A549 (cell line): ENCODE measurements at regions not wholly inside any gene's neighbourhood (a gene's known extent, or its start where the extent isn't known, plus 50 kb on each side); places are given as distances from the start of the nearest gene placed in this dataset.

Experiments
- ATAC-seq, 2 experiments: fragments of 200-7000 bp in 1 of 2; fragments of >200 bp in 1 of 2; cut with Nextera tagmentation in 1 of 2; cut with Tn5 transposase in 1 of 2; 3 replicates each; pipeline versions ENCODE4 v1.8.0 to v1.9.1; 2018 to 2020; ENCODE audit warnings: mild to moderate bottlenecking in 1 of 2, moderate library complexity in 1 of 2
- CTCF ChIA-PET: fragments of 300-600 bp; sonication (Branson Sonifier 250); formaldehyde crosslinking; extraction: SDS; loops from one replicate; lab custom pipeline; 2021; ENCODE audit warnings: antibody characterized with exemption, inconsistent platforms; lab: Yijun Ruan, JAX
- POLR2A ChIA-PET: fragments of 350-600 bp; formaldehyde crosslinking; extraction: SDS; loops from one replicate; lab custom pipeline; 2021; ENCODE audit warnings: antibody characterized with exemption, inconsistent platforms; lab: Yijun Ruan, JAX
- DNase-seq, 2 experiments: peaks; one replicate each; pipeline versions ENCODE4 v3.0.0 to v3.0.0-alpha.2; 2011 to 2016; ENCODE audit warnings: low read depth in 1 of 2, low spot score in 1 of 2
- FAIRE-seq: peaks from 2 replicates; lab custom pipeline; 2011; peaks lifted over from hg19 to GRCh38; lab: Jason Lieb, UNC
- H3K27ac ChIP-seq, 2 experiments: fragments of >200 bp; sonication (Bioruptor Twin); formaldehyde crosslinking; 3 replicates each; pipeline ENCODE4 v1.5.1; 2016 to 2017
- H3K4me1 ChIP-seq: fragments of >200 bp; sonication (Bioruptor Twin); formaldehyde crosslinking; 3 replicates; pipeline ENCODE4 v1.6.1; 2016
- H3K4me2 ChIP-seq: fragments of >200 bp; sonication (Bioruptor Twin); formaldehyde crosslinking; 3 replicates; pipeline ENCODE4 v1.6.1; 2016
- H3K4me3 ChIP-seq: fragments of >200 bp; sonication (Bioruptor Twin); formaldehyde crosslinking; 3 replicates; pipeline ENCODE4 v1.5.1; 2016
- H3K9me3 ChIP-seq: fragments of >200 bp; sonication (Bioruptor Twin); formaldehyde crosslinking; 3 replicates; pipeline ENCODE4 v1.6.1; 2016
- BHLHE40 ChIP-seq: IDR thresholded peaks from 2 replicates; pipeline ENCODE4 v1.6.1; 2012; ENCODE audit warnings: low read depth, low read length, inconsistent platforms
- CBX8 ChIP-seq: fragments of 200-600 bp; sonication (generic); IDR thresholded peaks from 2 replicates; pipeline ENCODE4 v1.6.1; 2016
- CHD4 ChIP-seq: fragments of 200-600 bp; sonication (generic); IDR thresholded peaks from 2 replicates; pipeline ENCODE4 v1.6.1; 2016; ENCODE audit warnings: antibody characterized with exemption, mild to moderate bottlenecking, borderline replicate concordance
- EHF ChIP-seq: fragments of 250-450 bp; sonication (Bioruptor Pico); IDR thresholded peaks from 2 replicates; pipeline ENCODE4 v1.5.0; 2020; ENCODE audit warnings: mild to moderate bottlenecking
- FOSB ChIP-seq: fragments of 250-450 bp; sonication (Bioruptor Pico); IDR thresholded peaks from 2 replicates; pipeline ENCODE4 v1.5.0; 2020; ENCODE audit warnings: mild to moderate bottlenecking, moderate library complexity
- FOXS1 ChIP-seq: fragments of 250-450 bp; sonication (Bioruptor Pico); IDR thresholded peaks from 2 replicates; pipeline ENCODE4 v1.5.0; 2020; ENCODE audit warnings: mild to moderate bottlenecking, moderate library complexity
- HEYL ChIP-seq: fragments of 250-450 bp; sonication (Bioruptor Pico); IDR thresholded peaks from 2 replicates; pipeline ENCODE4 v1.8.0; 2021; ENCODE audit warnings: mild to moderate bottlenecking, moderate library complexity
- HOXA7 ChIP-seq: fragments of 250-450 bp; sonication (Bioruptor Pico); IDR thresholded peaks from 2 replicates; pipeline ENCODE4 v1.5.0; 2020; ENCODE audit warnings: mild to moderate bottlenecking, moderate library complexity
- KDM5A ChIP-seq: fragments of 200-600 bp; sonication (generic); IDR thresholded peaks from 2 replicates; pipeline ENCODE4 v1.6.1; 2016; ENCODE audit warnings: antibody characterized with exemption, mild to moderate bottlenecking
- MAZ ChIP-seq: fragments of 150-350 bp; IDR thresholded peaks from 2 replicates; pipeline ENCODE4 v1.6.1; 2014; ENCODE audit warnings: antibody characterized with exemption, low read depth, low read length, borderline replicate concordance
- MYC ChIP-seq: IDR thresholded peaks from 2 replicates; pipeline ENCODE4 v1.6.1; 2012; ENCODE audit warnings: mild to moderate bottlenecking, inconsistent platforms, low read length, improper control_type of control experiment, borderline replicate concordance
- NFE2L2 ChIP-seq: fragments of 150-350 bp; conservative IDR thresholded peaks from 2 replicates; pipeline ENCODE4 v1.6.1; 2014; ENCODE audit warnings: low read length
- NPAS2 ChIP-seq: fragments of 250-450 bp; sonication (Bioruptor Pico); IDR thresholded peaks from 2 replicates; pipeline ENCODE4 v1.8.0; 2022; ENCODE audit warnings: mild to moderate bottlenecking, moderate library complexity, borderline replicate concordance
- PHF8 ChIP-seq: fragments of 200-600 bp; sonication (generic); IDR thresholded peaks from 2 replicates; pipeline ENCODE4 v1.6.1; 2016; ENCODE audit warnings: low read depth, mild to moderate bottlenecking, antibody characterized with exemption, moderate library complexity, borderline replicate concordance
- POLR2A ChIP-seq: IDR thresholded peaks from 2 replicates; pipeline ENCODE4 v1.6.1; 2012; ENCODE audit warnings: mild to moderate bottlenecking, low read length
- POLR2AphosphoS2 ChIP-seq: conservative IDR thresholded peaks from 2 replicates; pipeline ENCODE4 v1.6.1; 2012; ENCODE audit warnings: low read length, improper control_type of control experiment, inconsistent platforms
- RAD21 ChIP-seq, 2 experiments: fragments of >200 bp in 1 of 2; sonication (Bioruptor Twin) in 1 of 2; formaldehyde crosslinking in 1 of 2; IDR thresholded peaks in 1 of 2; conservative IDR thresholded peaks in 1 of 2; 2 replicates in 1 of 2; 3 replicates in 1 of 2; pipeline ENCODE4 v1.6.1; 2012 to 2018; ENCODE audit warnings: inconsistent platforms in 1 of 2
- RARB ChIP-seq: fragments of 250-450 bp; sonication (Bioruptor Pico); IDR thresholded peaks from 2 replicates; pipeline ENCODE4 v1.8.0; 2021; ENCODE audit warnings: mild to moderate bottlenecking, moderate library complexity
- TP53 ChIP-seq: fragments of 250-450 bp; sonication (Bioruptor Pico); IDR thresholded peaks from 2 replicates; pipeline ENCODE4 v1.5.0; 2021; ENCODE audit warnings: mild to moderate bottlenecking, moderate library complexity
- ZC3H11A ChIP-seq: fragments of 450-650 bp; IDR thresholded peaks from 2 replicates; pipeline ENCODE4 v1.6.1; 2014; ENCODE audit warnings: antibody characterized with exemption, mild to moderate bottlenecking
- ZSCAN20 ChIP-seq: fragments of 250-450 bp; sonication (Bioruptor Pico); IDR thresholded peaks from 2 replicates; pipeline ENCODE4 v1.8.0; 2022; ENCODE audit warnings: mild to moderate bottlenecking, moderate library complexity
- WGBS: methylation state at CpG from one replicate; pipeline ENCODE4 v1.1.6; 2017; ENCODE audit errors: missing lambda C conversion rate; 5-methylcytosine and 5-hydroxymethylcytosine counted together
- TF ChIP-seq, protein P1 (sequence below): IDR thresholded peaks from 2 replicates; pipeline ENCODE4 v1.6.1; 2012; ENCODE audit warnings: low read depth, borderline replicate concordance
- TF ChIP-seq, protein P2 (sequence below): fragments of >200 bp; sonication (Bioruptor Twin); formaldehyde crosslinking; IDR thresholded peaks from 2 replicates; pipeline ENCODE4 v1.6.1; 2016
- TF ChIP-seq, protein P3 (sequence below): fragments of 250-450 bp; sonication (Bioruptor Pico); IDR thresholded peaks from 2 replicates; pipeline ENCODE4 v1.5.0; 2020; ENCODE audit warnings: low read depth, mild to moderate bottlenecking, moderate library complexity
- TF ChIP-seq, protein P4 (sequence below): fragments of 150-350 bp; IDR thresholded peaks from 2 replicates; pipeline ENCODE4 v1.6.1; 2014; ENCODE audit warnings: low read depth, mild to moderate bottlenecking, low read length
- TF ChIP-seq, protein P5 (sequence below): IDR thresholded peaks from 2 replicates; pipeline ENCODE4 v1.6.1; 2012

DNA sequence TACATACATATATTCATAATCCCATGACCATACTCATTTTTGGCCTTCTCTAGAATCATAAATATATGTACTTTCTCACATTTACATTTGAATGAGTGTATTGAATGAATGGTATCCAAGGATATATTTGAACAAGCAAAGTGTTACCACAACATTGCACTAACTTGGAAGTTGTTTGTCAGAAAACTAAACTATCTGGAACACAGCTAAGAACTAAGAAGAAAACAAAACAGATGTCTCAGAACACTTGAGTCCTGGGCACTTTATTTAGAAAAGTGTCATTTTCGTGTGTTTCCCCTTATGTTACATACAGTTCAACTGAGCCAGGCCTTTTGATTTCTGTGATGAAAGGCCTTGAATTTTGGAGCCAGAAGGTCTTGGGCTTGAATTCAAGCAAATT lies 466.7 kb upstream of the FAT1 start:
- WGBS, result 35% methylated on average over 1 of the region's 1 CpG
- ChIA-PET POLR2A (no interaction called here), CTCF (no interaction called here)
- H3K4me1 ChIP-seq, result no peaks in the 10 kb centered on the region
- no peak overlapping the region for H3K4me2 ChIP-seq
- no peaks in the 10 kb centered on the region for H3K9me3 ChIP-seq
- DNase-seq, result no peak
- H3K27ac ChIP-seq, result no peak overlapping the region
- TF ChIP-seq PHF8 (no peak), RAD21 (conservative IDR thresholded peaks at IDR 0.05 in 1 of 2, IDR thresholded peaks at IDR 0.05 in 1 of 2) (no peak), BHLHE40 (no peak)
- TF ChIP-seq, protein P1, sequence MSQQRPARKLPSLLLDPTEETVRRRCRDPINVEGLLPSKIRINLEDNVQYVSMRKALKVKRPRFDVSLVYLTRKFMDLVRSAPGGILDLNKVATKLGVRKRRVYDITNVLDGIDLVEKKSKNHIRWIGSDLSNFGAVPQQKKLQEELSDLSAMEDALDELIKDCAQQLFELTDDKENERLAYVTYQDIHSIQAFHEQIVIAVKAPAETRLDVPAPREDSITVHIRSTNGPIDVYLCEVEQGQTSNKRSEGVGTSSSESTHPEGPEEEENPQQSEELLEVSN, result no peak
- FAIRE-seq, result no peak
- H3K4me3 ChIP-seq, result no peak overlapping the region
- ATAC-seq, result no peak

DNA sequence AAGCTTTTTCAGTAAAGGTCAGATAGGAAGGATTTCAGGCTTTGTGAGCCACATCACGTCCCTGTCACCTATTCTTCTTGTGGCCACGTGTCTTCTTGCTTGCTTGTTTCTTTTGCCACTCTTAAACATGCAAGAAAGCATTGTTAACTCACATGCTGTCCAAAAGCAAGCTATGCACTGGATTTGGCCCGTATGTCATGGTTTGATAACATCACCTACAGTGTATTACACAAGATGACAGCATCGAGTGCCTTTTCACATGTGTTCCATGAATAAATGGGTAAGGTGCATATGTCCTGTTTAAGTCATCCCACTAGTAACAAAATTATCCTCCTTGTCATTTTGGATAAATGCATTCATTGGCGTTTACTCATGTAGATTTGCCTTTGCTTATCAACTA lies 468.0 kb upstream of the FAT1 start:
- Histone ChIP-seq H3K4me1 (no peaks in the 10 kb centered on the region), H3K27ac (no peak overlapping the region)
- DNase-seq, result no peak
- TF ChIP-seq FOSB (CRISPR knock-in tag) (no peak), POLR2AphosphoS2 (no peak)
- TF ChIP-seq, protein P2, sequence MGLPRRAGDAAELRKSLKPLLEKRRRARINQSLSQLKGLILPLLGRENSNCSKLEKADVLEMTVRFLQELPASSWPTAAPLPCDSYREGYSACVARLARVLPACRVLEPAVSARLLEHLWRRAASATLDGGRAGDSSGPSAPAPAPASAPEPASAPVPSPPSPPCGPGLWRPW, result no peak
- TF ChIP-seq, protein P3, sequence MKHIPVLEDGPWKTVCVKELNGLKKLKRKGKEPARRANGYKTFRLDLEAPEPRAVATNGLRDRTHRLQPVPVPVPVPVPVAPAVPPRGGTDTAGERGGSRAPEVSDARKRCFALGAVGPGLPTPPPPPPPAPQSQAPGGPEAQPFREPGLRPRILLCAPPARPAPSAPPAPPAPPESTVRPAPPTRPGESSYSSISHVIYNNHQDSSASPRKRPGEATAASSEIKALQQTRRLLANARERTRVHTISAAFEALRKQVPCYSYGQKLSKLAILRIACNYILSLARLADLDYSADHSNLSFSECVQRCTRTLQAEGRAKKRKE, result no peak
- TF ChIP-seq, all 56 proteins: peak for 0
- WGBS, result 54% methylated on average over 5 of the region's 5 CpGs
- no peak overlapping the region for H3K4me3 ChIP-seq
- FAIRE-seq, result no peak
- H3K4me2 ChIP-seq, result no peak overlapping the region
- no peaks in the 10 kb centered on the region for H3K9me3 ChIP-seq
- POLR2A ChIA-PET, result no interaction called here
- CTCF ChIA-PET, result interaction anchor here (0.6 kb wide), 1 partner anchor 158 kb away, joined by 3 read pairs; no protein-coding TSS in a partner anchor
- ATAC-seq, result no peak

DNA sequence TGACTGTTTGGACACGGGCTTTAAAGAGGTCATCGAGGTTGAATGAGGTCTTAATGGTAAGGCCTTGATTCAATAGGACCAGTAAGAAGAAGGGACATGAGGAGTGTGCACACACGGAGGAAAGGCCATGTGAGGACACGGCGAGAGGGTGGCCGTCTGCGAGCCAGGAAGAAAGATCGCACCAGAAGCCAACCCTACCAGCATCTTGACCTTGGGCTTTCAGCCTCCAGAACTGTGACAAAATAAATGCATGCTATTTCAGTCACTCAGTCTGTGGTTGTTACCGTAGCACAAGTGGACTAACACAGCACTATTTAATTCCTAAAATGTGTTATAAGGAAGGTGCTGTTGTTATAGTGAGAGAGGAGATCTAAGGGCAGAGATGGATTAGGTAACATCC lies 468.6 kb upstream of the FAT1 start:
- CTCF ChIA-PET, result no interaction called here
- H3K4me3 ChIP-seq, result no peak overlapping the region
- TF ChIP-seq RAD21 (conservative IDR thresholded peaks at IDR 0.05 in 1 of 2, IDR thresholded peaks at IDR 0.05 in 1 of 2) (no peak), ZC3H11A (no peak), HEYL (CRISPR knock-in tag) (no peak), FOSB (CRISPR knock-in tag) (no peak), TP53 (no peak), CBX8 (no peak), NFE2L2 (no peak)
- H3K4me2 ChIP-seq, result no peak overlapping the region
- no peak for ATAC-seq
- H3K9me3 ChIP-seq, result no peaks in the 10 kb centered on the region
- POLR2A ChIA-PET, result no interaction called here
- WGBS, result 80% methylated on average over 9 of the region's 9 CpGs
- no peak for DNase-seq
- no peaks in the 10 kb centered on the region for H3K4me1 ChIP-seq
- no peak for FAIRE-seq
- no peak overlapping the region for H3K27ac ChIP-seq

DNA sequence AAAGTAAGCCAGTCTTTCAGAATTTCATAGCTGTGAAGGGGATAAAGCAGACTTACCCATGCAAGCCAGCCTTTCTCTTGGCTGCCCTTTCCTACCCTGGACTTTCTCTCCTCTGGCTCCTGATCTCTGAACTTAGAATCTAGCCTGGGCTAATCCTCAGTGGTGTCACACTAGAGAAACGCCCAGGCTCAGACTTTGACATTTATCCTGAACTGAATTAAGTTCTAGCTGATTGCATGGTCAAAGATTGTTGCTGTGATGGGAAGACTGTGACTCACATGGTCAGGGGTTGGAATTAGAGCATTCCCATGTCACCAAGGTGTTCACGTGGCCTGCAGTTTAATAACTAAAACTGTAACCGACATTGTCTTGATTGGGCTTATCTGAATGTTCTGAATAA lies 469.5 kb upstream of the FAT1 start:
- TF ChIP-seq CHD4 (no peak), KDM5A (no peak), POLR2A (no peak), MAZ (no peak), FOXS1 (CRISPR knock-in tag) (no peak), NPAS2 (CRISPR knock-in tag) (no peak), BHLHE40 (no peak), NFE2L2 (no peak), MYC (no peak), ZSCAN20 (CRISPR knock-in tag) (no peak), RARB (CRISPR knock-in tag) (no peak), RAD21 (conservative IDR thresholded peaks at IDR 0.05 in 1 of 2, IDR thresholded peaks at IDR 0.05 in 1 of 2) (no peak), EHF (CRISPR knock-in tag) (no peak), FOSB (CRISPR knock-in tag) (no peak), HOXA7 (CRISPR knock-in tag) (no peak), PHF8 (no peak)
- TF ChIP-seq, protein P4, sequence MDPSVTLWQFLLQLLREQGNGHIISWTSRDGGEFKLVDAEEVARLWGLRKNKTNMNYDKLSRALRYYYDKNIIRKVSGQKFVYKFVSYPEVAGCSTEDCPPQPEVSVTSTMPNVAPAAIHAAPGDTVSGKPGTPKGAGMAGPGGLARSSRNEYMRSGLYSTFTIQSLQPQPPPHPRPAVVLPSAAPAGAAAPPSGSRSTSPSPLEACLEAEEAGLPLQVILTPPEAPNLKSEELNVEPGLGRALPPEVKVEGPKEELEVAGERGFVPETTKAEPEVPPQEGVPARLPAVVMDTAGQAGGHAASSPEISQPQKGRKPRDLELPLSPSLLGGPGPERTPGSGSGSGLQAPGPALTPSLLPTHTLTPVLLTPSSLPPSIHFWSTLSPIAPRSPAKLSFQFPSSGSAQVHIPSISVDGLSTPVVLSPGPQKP, result no peak
- TF ChIP-seq, protein P5, sequence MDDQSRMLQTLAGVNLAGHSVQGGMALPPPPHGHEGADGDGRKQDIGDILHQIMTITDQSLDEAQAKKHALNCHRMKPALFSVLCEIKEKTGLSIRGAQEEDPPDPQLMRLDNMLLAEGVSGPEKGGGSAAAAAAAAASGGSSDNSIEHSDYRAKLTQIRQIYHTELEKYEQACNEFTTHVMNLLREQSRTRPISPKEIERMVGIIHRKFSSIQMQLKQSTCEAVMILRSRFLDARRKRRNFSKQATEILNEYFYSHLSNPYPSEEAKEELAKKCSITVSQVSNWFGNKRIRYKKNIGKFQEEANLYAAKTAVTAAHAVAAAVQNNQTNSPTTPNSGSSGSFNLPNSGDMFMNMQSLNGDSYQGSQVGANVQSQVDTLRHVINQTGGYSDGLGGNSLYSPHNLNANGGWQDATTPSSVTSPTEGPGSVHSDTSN, result no peak
- TF ChIP-seq, all 56 proteins: peak for 0
- Histone ChIP-seq H3K4me3 (no peak overlapping the region), H3K4me2 (no peak overlapping the region), H3K27ac (no peak overlapping the region), H3K9me3 (no peaks in the 10 kb centered on the region), H3K4me1 (no peaks in the 10 kb centered on the region)
- ChIA-PET CTCF (no interaction called here), POLR2A (no interaction called here)
- no peak for DNase-seq
- 32% methylated on average over 3 of the region's 3 CpGs for WGBS
- FAIRE-seq, result no peak
- no peak for ATAC-seq
